ENCODE measurements at regions not wholly inside any gene's neighbourhood (a gene's known extent, or its start where the extent isn't known, plus 50 kb on each side); places are given as distances from the start of the nearest gene placed in this dataset.

GRCh38 chr16:9658164-9658563 lies 524.1 kb downstream of the GRIN2A start:
- DNase-seq (ENCODE audit: low read depth): no peak
- TF ChIP-seq CTCF (IDR thresholded peaks at IDR 0.05; ENCODE audit: low read depth, low read length, missing control alignments): no peak
- in situ Hi-C loops (cut with HindIII; ENCODE audit: low sequenced_read_pairs): loop anchor here (25.0 kb wide), 2 partner anchors 104 to 171 kb away; no protein-coding TSS in a partner anchor
- H3K4me3 ChIP-seq (ENCODE audit: low read depth, low read length): no peak overlapping the region

- TF ChIP-seq CTCF (IDR thresholded peaks at IDR 0.05; ENCODE audit: low read depth, low read length, missing control alignments): no peak
- in situ Hi-C loops (cut with HindIII; ENCODE audit: low sequenced_read_pairs): loop anchor here (25.0 kb wide), 2 partner anchors 104 to 171 kb away; no protein-coding TSS in a partner anchor
- DNase-seq (ENCODE audit: low read depth): no peak
- H3K4me3 ChIP-seq (ENCODE audit: low read depth, low read length): no peak overlapping the region
These were observed 523.6 kb downstream of the GRIN2A start for GRCh38 chr16:9658586-9658985.

- DNase-seq (ENCODE audit: low read depth): no peak
- TF ChIP-seq CTCF (IDR thresholded peaks at IDR 0.05; ENCODE audit: low read depth, low read length, missing control alignments): no peak
- H3K4me3 ChIP-seq (ENCODE audit: low read depth, low read length): no peak overlapping the region
- in situ Hi-C loops (cut with HindIII; ENCODE audit: low sequenced_read_pairs): loop anchor here (25.0 kb wide), 2 partner anchors 101 to 174 kb away; no protein-coding TSS in a partner anchor
These were observed 521.3 kb downstream of the GRIN2A start for GRCh38 chr16:9660898-9661297.

GRCh38 chr16:9661336-9662017 lies 520.8 kb downstream of the GRIN2A start:
- DNase-seq (ENCODE audit: low read depth): no peak
- in situ Hi-C loops (cut with HindIII; ENCODE audit: low sequenced_read_pairs): loop anchor here (25.0 kb wide), 2 partner anchors 101 to 174 kb away; no protein-coding TSS in a partner anchor
- TF ChIP-seq CTCF (IDR thresholded peaks at IDR 0.05; ENCODE audit: low read depth, low read length, missing control alignments): no peak

GRCh38 chr16:9663588-9663987 lies 518.6 kb downstream of the GRIN2A start:
- TF ChIP-seq CTCF (IDR thresholded peaks at IDR 0.05; ENCODE audit: low read depth, low read length, missing control alignments): no peak
- no peak overlapping the region for H3K4me3 ChIP-seq (ENCODE audit: low read depth, low read length)
- in situ Hi-C loops (cut with HindIII; ENCODE audit: low sequenced_read_pairs): loop anchor here (25.0 kb wide), 2 partner anchors 99 to 176 kb away; no protein-coding TSS in a partner anchor
- no peak for DNase-seq (ENCODE audit: low read depth)

More at GRCh38 chr16:9661336-9662017, 520.8 kb downstream of the GRIN2A start:
- H3K4me3 ChIP-seq (ENCODE audit: low read depth, low read length): no peak overlapping the region

GRCh38 chr16:9665851-9666271 lies 516.4 kb downstream of the GRIN2A start:
- no peak for DNase-seq (ENCODE audit: low read depth)
- TF ChIP-seq CTCF (IDR thresholded peaks at IDR 0.05; ENCODE audit: low read depth, low read length, missing control alignments): no peak
- in situ Hi-C loops (cut with HindIII; ENCODE audit: low sequenced_read_pairs): loop anchor here (25.0 kb wide), 2 partner anchors 96 to 179 kb away; no protein-coding TSS in a partner anchor
- H3K4me3 ChIP-seq (ENCODE audit: low read depth, low read length): no peak overlapping the region

Data from astrocyte of the cerebellum (primary cell).